Gastroesophageal sphincter (tissue), 3 donors: ENCODE measurements at regions not wholly inside any gene's neighbourhood (a gene's known extent, or its start where the extent isn't known, plus 50 kb on each side); places are given as distances from the start of the nearest gene placed in this dataset.

Experiments
- EP300 ChIP-seq: sonication (generic); formaldehyde crosslinking; IDR thresholded peaks from one replicate; pipeline ENCODE4 v1.6.1; 2017; ENCODE audit warnings: antibody characterized with exemption, mild to moderate bottlenecking
- POLR2AphosphoS5 ChIP-seq: sonication (generic); formaldehyde crosslinking; IDR thresholded peaks from one replicate; pipeline ENCODE4 v1.6.1; 2017; ENCODE audit warnings: antibody characterized with exemption
- TF ChIP-seq, protein P1 (sequence below), 4 experiments: fragments of 200-600 bp in 2 of 4; fragments of 450-650 bp in 2 of 4; sonication (generic) in 1 of 4; IDR thresholded peaks; one replicate each; pipeline ENCODE4 v1.5.1; 2017 to 2019; ENCODE audit warnings: antibody characterized with exemption in 4 of 4, mild to moderate bottlenecking in 2 of 4, moderate library complexity in 2 of 4

DNA sequence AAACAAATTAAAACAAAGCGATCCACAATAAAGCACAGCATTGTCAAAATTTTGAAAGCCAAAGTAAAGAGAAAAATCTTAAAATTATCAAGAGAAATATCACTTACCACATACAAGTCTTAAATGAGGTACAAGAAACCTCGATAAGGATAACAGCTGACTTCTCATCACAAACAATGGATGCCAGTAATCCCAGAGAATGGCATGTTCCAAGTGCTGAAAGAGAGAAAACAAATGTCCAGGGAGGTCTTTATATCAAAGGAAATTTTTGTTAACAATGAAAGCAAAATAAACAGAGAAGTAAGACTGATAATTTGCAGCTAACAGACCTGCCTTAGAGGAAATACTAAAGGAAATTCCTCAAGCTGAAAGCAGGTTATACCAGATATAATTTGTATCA lies 460.4 kb upstream of the HS3ST1 start:
- TF ChIP-seq, protein P1, sequence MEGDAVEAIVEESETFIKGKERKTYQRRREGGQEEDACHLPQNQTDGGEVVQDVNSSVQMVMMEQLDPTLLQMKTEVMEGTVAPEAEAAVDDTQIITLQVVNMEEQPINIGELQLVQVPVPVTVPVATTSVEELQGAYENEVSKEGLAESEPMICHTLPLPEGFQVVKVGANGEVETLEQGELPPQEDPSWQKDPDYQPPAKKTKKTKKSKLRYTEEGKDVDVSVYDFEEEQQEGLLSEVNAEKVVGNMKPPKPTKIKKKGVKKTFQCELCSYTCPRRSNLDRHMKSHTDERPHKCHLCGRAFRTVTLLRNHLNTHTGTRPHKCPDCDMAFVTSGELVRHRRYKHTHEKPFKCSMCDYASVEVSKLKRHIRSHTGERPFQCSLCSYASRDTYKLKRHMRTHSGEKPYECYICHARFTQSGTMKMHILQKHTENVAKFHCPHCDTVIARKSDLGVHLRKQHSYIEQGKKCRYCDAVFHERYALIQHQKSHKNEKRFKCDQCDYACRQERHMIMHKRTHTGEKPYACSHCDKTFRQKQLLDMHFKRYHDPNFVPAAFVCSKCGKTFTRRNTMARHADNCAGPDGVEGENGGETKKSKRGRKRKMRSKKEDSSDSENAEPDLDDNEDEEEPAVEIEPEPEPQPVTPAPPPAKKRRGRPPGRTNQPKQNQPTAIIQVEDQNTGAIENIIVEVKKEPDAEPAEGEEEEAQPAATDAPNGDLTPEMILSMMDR (IDR thresholded peaks at IDR 0.05), result no peak
- TF ChIP-seq EP300, result no peak
- no peak for TF ChIP-seq POLR2AphosphoS5
